ENCODE measurements at regions not wholly inside any gene's neighbourhood (a gene's known extent, or its start where the extent isn't known, plus 50 kb on each side); places are given as distances from the start of the nearest gene placed in this dataset.

GRCh38 chr2:192410319-192410718 lies 215.6 kb upstream of the TMEFF2 start:
- TF ChIP-seq CTCF (conservative IDR thresholded peaks at IDR 0.05; ENCODE audit: low read depth, low read length) (no peak), EZH2 (IDR thresholded peaks at IDR 0.05; ENCODE audit: borderline replicate concordance, low read depth, low read length, poor library complexity, severe bottlenecking) (no peak)
